Endothelial cell of umbilical vein (primary cell): ENCODE measurements at regions not wholly inside any gene's neighbourhood (a gene's known extent, or its start where the extent isn't known, plus 50 kb on each side); places are given as distances from the start of the nearest gene placed in this dataset.

ENCODE experiments used
- BruUV-seq: library from RNA; stranded (reverse); fragments of 400-500 nt; replicated peaks from 2 replicates; lab custom pipeline; 2021; lab: Mats Ljungman, UMichigan
- CTCF ChIA-PET: fragments of 300-600, 350-600 bp; sonication (Branson Sonifier 250); formaldehyde crosslinking; loops from one replicate; lab custom pipeline; 2021; ENCODE audit warnings: antibody characterized with exemption, inconsistent platforms; lab: Charles Lee
- POLR2A ChIA-PET: fragments of 300-600, 350-600 bp; sonication (Branson Sonifier 250); formaldehyde crosslinking; loops from one replicate; lab custom pipeline; 2021; ENCODE audit warnings: antibody characterized with exemption, inconsistent platforms; lab: Charles Lee
- DNase-seq: peaks from one replicate; pipeline ENCODE4 v3.0.0-alpha.2; 2011; ENCODE audit warnings: low read depth, low spot score
- FAIRE-seq: peaks from 2 replicates; lab custom pipeline; 2011; peaks lifted over from hg19 to GRCh38; lab: Jason Lieb, UNC
- H2AFZ ChIP-seq: 2 replicates; pipeline ENCODE4 v1.6.0; 2012; ENCODE audit warnings: low read depth, low read length, control low read depth, inconsistent platforms
- H3K27ac ChIP-seq: 2 replicates; pipeline ENCODE4 v1.5.1; 2011; ENCODE audit warnings: low read depth, mild to moderate bottlenecking, control low read depth, low read length, moderate library complexity; ENCODE audit not compliant: insufficient read depth
- H3K27me3 ChIP-seq, 2 experiments: 2 replicates each; pipeline versions ENCODE4 v1.6.0 to v1.6.1; 2011; ENCODE audit warnings: low read length in 2 of 2, mixed read lengths in 1 of 2; ENCODE audit not compliant: control insufficient read depth in 2 of 2, insufficient read depth in 2 of 2
- H3K36me3 ChIP-seq, 2 experiments: 2 replicates in 1 of 2; 3 replicates in 1 of 2; pipeline ENCODE4 v1.5.1; 2011; ENCODE audit warnings: low read length in 2 of 2, mild to moderate bottlenecking in 1 of 2, moderate library complexity in 1 of 2; ENCODE audit not compliant: control insufficient read depth in 2 of 2, insufficient read depth in 2 of 2; ENCODE audit errors: extremely low read depth in 1 of 2
- H3K4me1 ChIP-seq: 3 replicates; pipeline ENCODE4 v1.5.1; 2011; ENCODE audit warnings: mild to moderate bottlenecking, low read length; ENCODE audit not compliant: control insufficient read depth, insufficient read depth; ENCODE audit errors: extremely low read depth
- H3K4me2 ChIP-seq: 2 replicates; pipeline ENCODE4 v1.6.1; 2011; ENCODE audit warnings: low read length, control low read depth, mixed read lengths; ENCODE audit not compliant: insufficient read depth
- H3K4me3 ChIP-seq, 3 experiments: fragments of 200-600 bp in 1 of 3; sonication (generic), shearing (Covaris generic) in 1 of 3; replicated peaks in 1 of 3; 2 replicates each; pipeline ENCODE4 v1.5.1; 2011 to 2016; ENCODE audit warnings: control low read depth in 3 of 3, low read length in 3 of 3, mild to moderate bottlenecking in 2 of 3, inconsistent platforms in 1 of 3, low read depth in 1 of 3, moderate library complexity in 1 of 3; ENCODE audit not compliant: insufficient read depth in 1 of 3
- H3K79me2 ChIP-seq: 2 replicates; pipeline ENCODE4 v1.6.0; 2012; ENCODE audit warnings: low read length, inconsistent platforms; ENCODE audit not compliant: control insufficient read depth, insufficient read depth
- H3K9ac ChIP-seq: replicated peaks from 2 replicates; pipeline ENCODE3; 2011; ENCODE audit warnings: low read length, control low read depth; ENCODE audit not compliant: insufficient read depth; ENCODE audit errors: extremely low read depth
- H3K9me1 ChIP-seq: replicated peaks from 3 replicates; pipeline ENCODE4 v1.6.0; 2011; ENCODE audit warnings: mild to moderate bottlenecking, low read length; ENCODE audit not compliant: control insufficient read depth, insufficient read depth; ENCODE audit errors: extremely low read depth
- H3K9me3 ChIP-seq: replicated peaks from 2 replicates; pipeline ENCODE4 v1.5.1; 2012; ENCODE audit warnings: low read length, inconsistent platforms; ENCODE audit not compliant: control insufficient read depth, insufficient read depth
- H4K20me1 ChIP-seq: replicated peaks from 2 replicates; pipeline ENCODE3; 2011; ENCODE audit warnings: mild to moderate bottlenecking, low read length; ENCODE audit not compliant: control insufficient read depth, insufficient read depth; ENCODE audit errors: extremely low read depth
- EZH2 ChIP-seq: IDR thresholded peaks from 2 replicates; pipeline ENCODE4 v1.6.1; 2012; ENCODE audit warnings: borderline replicate concordance, low read depth, mild to moderate bottlenecking, moderate library complexity, low read length, inconsistent platforms; ENCODE audit not compliant: severe bottlenecking
- FOS ChIP-seq: IDR thresholded peaks from 2 replicates; pipeline ENCODE4 v1.6.1; 2011; ENCODE audit warnings: mild to moderate bottlenecking, low read length, moderate library complexity, borderline replicate concordance; ENCODE audit not compliant: insufficient read depth
- GATA2 ChIP-seq: IDR thresholded peaks from 2 replicates; pipeline ENCODE4 v1.7.0; 2011; ENCODE audit warnings: low read depth, mild to moderate bottlenecking, moderate library complexity, mixed read lengths, low read length; ENCODE audit not compliant: insufficient read length, insufficient read depth
- JUN ChIP-seq: IDR thresholded peaks from 2 replicates; pipeline ENCODE4 v1.6.1; 2011; ENCODE audit warnings: borderline replicate concordance, low read depth; ENCODE audit not compliant: insufficient read length, insufficient read depth
- MYC ChIP-seq: IDR thresholded peaks from one replicate; pipeline ENCODE4 v1.6.1; 2011; ENCODE audit warnings: mild to moderate bottlenecking, low read depth, low read length
- POLR2A ChIP-seq: IDR thresholded peaks from 2 replicates; pipeline ENCODE4 v1.6.1; 2012; ENCODE audit warnings: low read depth, mild to moderate bottlenecking, control low read depth, low read length
- POLR2AphosphoS5 ChIP-seq: IDR thresholded peaks from 2 replicates; pipeline ENCODE4 v1.6.1; 2012; ENCODE audit warnings: low read depth, mild to moderate bottlenecking, control low read depth, low read length, moderate library complexity; ENCODE audit not compliant: insufficient read depth
- dilution Hi-C: fragments of 300-500 bp; cut with MboI; formaldehyde crosslinking; loops from one replicate; pipeline ENCODE4 v1.15.0; 2019; ENCODE audit warnings: low sequenced_read_pairs; ENCODE audit not compliant: extremely low pct_ligation_motif_present
- intact Hi-C: fragments of 100-400 bp; cut with micrococcal nuclease; formaldehyde crosslinking; loops from one replicate; pipeline ENCODE4 v1.10.0; 2022
- TF ChIP-seq, protein P1 (sequence below), 2 donors: IDR thresholded peaks; 1 replicate in 1 of 2; 2 replicates in 1 of 2; pipeline ENCODE4 v1.5.1; 2011; ENCODE audit warnings: low read length in 2 of 2, mild to moderate bottlenecking in 2 of 2, moderate library complexity in 2 of 2, control low read depth in 1 of 2, inconsistent platforms in 1 of 2, low read depth in 1 of 2; ENCODE audit not compliant: insufficient read depth in 1 of 2; ENCODE audit errors: extremely low read depth in 1 of 2
- TF ChIP-seq, protein P2 (sequence below): IDR thresholded peaks from 2 replicates; pipeline ENCODE4 v1.6.1; 2011; ENCODE audit not compliant: insufficient read depth, insufficient read length

DNA sequence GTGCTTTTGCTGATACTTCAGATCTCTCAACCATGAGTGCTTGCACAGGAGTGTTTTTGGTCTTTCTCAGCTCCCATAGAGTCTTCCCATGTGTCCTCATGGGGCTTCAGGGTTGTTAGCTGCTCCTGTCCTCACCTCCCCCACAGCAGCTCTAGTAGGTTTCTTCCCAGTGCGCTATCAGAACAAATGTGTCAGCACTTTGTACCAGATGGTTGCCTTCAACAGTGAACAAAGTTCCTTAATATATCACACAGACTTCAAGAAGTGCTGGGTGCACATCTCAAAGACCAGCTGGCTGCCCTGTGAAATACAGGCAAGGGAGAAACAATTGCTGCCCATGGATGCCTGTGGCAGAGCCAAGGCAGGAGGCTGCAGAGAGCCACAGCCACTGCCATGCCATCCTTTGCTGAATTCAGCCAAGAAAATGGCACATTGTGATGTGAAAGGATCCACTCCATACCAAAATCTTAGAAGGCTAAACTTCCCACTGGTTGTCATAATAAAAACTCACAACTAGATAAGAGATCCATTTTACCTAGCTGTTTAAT is 471.3 kb downstream of the C6orf118 start:
- FAIRE-seq, result no peak
- TF ChIP-seq JUN, result no peak
- TF ChIP-seq EZH2, result no peak
- TF ChIP-seq, protein P1, sequence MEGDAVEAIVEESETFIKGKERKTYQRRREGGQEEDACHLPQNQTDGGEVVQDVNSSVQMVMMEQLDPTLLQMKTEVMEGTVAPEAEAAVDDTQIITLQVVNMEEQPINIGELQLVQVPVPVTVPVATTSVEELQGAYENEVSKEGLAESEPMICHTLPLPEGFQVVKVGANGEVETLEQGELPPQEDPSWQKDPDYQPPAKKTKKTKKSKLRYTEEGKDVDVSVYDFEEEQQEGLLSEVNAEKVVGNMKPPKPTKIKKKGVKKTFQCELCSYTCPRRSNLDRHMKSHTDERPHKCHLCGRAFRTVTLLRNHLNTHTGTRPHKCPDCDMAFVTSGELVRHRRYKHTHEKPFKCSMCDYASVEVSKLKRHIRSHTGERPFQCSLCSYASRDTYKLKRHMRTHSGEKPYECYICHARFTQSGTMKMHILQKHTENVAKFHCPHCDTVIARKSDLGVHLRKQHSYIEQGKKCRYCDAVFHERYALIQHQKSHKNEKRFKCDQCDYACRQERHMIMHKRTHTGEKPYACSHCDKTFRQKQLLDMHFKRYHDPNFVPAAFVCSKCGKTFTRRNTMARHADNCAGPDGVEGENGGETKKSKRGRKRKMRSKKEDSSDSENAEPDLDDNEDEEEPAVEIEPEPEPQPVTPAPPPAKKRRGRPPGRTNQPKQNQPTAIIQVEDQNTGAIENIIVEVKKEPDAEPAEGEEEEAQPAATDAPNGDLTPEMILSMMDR (IDR thresholded peaks at IDR 0.05; ENCODE audit: extremely low read depth in 1 of 2, insufficient read depth in 1 of 2, low read depth in 1 of 2, low read length in 2 of 2), result no peak
- TF ChIP-seq FOS, result no peak
- TF ChIP-seq, protein P2, sequence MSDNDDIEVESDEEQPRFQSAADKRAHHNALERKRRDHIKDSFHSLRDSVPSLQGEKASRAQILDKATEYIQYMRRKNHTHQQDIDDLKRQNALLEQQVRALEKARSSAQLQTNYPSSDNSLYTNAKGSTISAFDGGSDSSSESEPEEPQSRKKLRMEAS, result no peak
- no peak for TF ChIP-seq POLR2A
- no peak for TF ChIP-seq POLR2AphosphoS5
- no peak for TF ChIP-seq MYC
- TF ChIP-seq GATA2, result no peak

More for the DNA sequence above, 471.3 kb downstream of the C6orf118 start:
- H3K4me3 ChIP-seq, result no peak overlapping the region
- dilution Hi-C loops (no loop called here), intact Hi-C loops (no loop called here)
- ChIA-PET POLR2A (no interaction called here), CTCF (no interaction called here)
- no peaks in the 10 kb centered on the region for H4K20me1 ChIP-seq
- H3K9me1 ChIP-seq, result no peaks in the 10 kb centered on the region
- H3K4me2 ChIP-seq, result no peak overlapping the region
- no peaks in the 10 kb centered on the region for H3K4me1 ChIP-seq
- no TSS peak for BruUV-seq
- H3K9me3 ChIP-seq, result peaks cover 2% of the 10 kb centered on the region
- no peaks in the 10 kb centered on the region for H3K27me3 ChIP-seq
- no peaks in the 10 kb centered on the region for H3K36me3 ChIP-seq
- no peak overlapping the region for H3K27ac ChIP-seq
- DNase-seq, result no peak
- no peak overlapping the region for H2AFZ ChIP-seq
- H3K9ac ChIP-seq, result no peak overlapping the region
- no peaks in the 10 kb centered on the region for H3K79me2 ChIP-seq
